Sciatic nerve (tissue), 2 donors: ENCODE measurements at regions not wholly inside any gene's neighbourhood (a gene's known extent, or its start where the extent isn't known, plus 50 kb on each side); places are given as distances from the start of the nearest gene placed in this dataset.

Experiments used
- ATAC-seq: fragments of 200-7000 bp; cut with Tn5 transposase; one replicate; pipeline ENCODE4 v1.9.1; 2020; ENCODE audit warnings: mild to moderate bottlenecking, moderate library complexity
- DNase-seq: peaks from one replicate; pipeline ENCODE4 v3.0.0-alpha.2; 2020; ENCODE audit warnings: low spot score
- intact Hi-C: fragments of 100-400 bp; cut with DNase I; formaldehyde crosslinking; loops from one replicate; pipeline ENCODE4 v1.14.2; 2022
- donor health status: DM: no; HTN: no; CAD: no.
- donor health status: DM: no; HTN: no; CAD: no.

DNA sequence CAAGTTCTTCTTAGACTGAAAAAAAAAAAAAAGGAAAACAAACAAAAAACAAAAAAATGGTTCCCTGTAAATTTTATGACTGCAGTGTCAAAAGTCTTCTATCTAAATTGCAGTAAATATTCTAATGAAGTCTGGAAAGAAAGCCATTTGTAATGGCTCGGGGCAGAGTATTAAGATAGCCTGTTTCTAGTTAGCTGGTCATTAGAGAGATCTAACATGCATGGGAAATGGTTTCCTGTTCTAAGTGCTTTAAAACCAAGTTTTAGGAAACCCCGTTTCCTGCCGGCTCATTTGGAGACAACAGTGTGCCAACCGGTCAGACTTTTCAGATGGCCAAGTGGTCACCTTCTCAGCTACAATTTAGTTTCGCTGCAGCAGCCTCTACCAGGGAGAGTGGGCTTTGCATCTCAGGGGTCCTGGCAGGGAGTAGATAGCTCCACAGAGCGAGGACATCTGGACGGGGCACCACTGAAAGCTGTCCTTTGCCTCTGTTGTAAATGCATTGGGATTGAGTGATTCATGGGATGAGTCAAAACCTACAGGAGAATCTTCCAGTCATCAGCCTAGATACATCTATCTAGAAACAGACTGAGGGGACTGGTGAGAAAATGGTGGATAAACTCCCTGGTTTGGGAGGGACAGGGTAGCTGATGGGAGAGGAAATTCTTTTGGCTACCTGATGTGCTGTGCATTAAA, 473.2 kb upstream of the SALL1 start:
- intact Hi-C loops = no loop called here
- ATAC-seq (no peak), DNase-seq (no peak)

DNA sequence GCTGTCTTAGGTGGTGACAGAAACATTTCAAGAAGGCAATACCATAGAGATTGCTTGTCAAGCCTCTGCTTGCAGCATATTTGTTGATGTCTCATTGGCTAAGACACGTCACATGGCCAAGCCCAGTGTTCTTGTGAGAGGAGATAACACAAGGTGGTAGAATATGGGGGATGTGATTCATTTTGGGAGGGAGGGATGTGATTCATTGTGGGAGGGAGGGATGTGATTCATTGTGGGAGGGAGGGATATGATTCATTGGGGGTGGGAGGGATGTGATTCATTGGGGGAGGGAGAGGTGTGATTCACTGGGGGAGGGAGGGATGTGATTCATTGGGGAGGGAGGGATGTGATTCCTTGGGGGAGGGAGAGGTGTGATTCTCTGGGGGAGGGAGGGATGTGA, 470.5 kb upstream of the SALL1 start:
- ATAC-seq (no peak), DNase-seq (no peak)
- intact Hi-C loops = no loop called here

DNA sequence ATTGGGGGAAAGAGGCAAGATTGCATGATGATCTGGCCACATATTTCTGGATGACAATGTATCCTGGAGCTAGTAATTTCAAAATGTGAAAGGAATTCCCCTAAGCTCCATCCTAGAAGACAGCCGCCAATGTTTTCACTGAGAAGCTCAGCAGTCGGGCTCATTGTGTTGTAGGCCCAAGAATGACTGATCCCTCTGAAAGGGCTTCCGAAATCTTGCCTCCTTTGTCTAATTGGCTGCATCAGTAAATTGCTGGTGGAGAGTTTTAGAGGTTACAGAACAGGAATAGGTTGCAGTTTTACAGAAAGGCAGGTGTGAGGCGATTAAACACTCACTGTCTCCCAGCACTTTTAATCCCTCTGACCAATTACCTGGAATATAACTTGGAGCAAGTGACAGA, 464.1 kb upstream of the SALL1 start:
- ATAC-seq (no peak), DNase-seq (no peak)
- intact Hi-C loops = no loop called here

- intact Hi-C loops = no loop called here
- DNase-seq (no peak), ATAC-seq (no peak)
These were observed 456.2 kb upstream of the SALL1 start for GRCh38 chr16:51607201-51607651.

DNA sequence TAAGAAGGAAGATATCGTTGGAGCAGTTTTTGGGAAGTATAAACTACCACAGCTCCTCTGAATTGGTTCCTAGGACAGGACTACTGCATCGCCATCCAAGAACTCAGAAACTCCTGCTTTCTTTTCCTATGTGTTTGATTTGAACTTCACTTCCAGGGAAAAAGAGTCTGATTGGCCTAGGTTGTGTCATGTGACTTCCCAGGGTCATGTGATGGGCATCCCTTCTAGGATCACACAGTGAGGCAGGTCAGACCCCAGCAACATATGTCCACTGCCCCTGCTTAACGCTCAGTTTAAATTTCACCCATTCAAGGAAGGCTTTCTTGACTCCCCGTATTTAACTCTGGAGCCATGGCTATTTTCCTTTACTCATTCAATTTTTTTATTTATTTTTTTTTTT, 445.2 kb upstream of the SALL1 start:
- ATAC-seq = no peak
- DNase-seq = no peak
- intact Hi-C loops = no loop called here

DNA sequence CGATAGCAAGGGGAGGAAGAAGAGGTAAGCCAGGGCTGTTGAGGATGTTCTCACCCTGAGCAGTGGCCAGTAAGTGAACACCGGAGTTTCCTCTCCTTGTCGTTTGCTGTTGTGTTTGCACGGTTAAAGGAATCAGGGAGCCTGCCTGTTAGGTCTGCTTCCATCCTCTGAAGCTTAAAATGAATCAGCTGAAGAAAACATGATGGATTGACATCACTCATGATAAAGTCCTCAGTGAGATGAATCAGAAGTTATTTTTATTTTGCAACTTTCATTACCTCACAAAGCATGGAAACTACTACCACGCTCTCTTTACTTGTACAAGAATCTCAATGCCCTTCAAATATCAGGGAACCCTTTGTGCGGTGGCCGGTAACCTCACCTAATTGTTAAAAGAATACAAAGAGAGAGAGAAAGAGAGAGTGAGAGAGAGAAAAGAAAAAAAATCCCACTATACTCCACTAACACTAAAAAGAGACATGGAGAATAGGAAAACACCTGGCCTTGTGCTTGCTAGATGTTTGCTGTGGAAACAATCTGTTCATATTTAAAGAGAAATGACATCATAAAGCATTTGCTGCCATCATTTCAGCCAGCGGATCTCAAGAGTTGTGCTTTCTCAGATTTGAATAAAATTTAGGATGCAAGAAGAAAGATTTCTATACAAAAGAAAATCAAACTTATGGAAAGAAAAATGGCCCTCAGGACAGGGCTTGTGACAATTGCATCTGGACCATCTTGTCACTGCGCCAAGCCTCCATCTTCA, 441.6 kb upstream of the SALL1 start:
- no peak for ATAC-seq
- intact Hi-C loops = no loop called here
- no peak for DNase-seq

DNA sequence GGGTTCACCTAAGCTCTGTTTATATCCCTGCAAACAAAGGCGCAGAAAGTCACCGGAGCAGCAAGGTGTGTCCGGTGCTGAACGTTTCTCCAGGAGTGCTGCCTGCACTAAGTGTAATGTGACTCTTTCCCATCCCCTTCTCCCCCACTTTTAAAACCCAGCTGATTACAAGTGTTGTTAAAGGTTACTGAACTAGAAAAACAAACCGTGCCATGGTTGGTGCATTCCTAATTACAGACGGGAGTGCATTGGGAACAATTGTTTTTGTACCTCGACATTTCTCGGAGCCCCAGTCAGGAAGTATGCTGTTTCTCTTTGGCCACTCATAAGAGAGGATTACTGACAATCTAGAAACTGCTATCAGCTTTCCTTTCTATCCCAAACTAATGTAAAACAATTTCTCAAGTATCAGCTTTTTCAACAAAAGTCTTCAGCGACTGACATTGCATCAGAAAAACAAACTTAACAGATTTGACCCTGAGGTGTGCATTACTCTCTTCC, 441.0 kb upstream of the SALL1 start:
- DNase-seq = no peak
- no peak for ATAC-seq
- intact Hi-C loops = no loop called here

DNA sequence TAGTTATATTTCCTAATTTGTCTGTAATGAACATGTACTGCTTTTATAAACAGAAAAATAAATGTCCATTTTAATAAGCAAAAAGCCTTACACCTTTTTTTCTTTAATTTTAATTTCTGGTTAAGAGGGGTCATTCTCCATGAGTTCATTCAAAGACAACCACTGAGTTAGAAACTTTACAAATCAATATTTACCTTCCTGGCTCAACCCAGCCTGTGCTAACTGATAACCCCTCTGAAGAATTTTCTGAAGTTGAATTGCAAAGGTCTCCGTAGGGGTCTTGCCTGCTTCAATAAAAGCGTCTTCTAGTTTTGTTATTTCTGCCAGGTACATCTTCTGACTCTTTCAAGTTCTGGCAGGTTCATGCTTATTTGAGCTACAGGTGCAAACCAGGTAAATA, 440.4 kb upstream of the SALL1 start:
- intact Hi-C loops = no loop called here
- DNase-seq (no peak), ATAC-seq (no peak)

- intact Hi-C loops = no loop called here
- DNase-seq = no peak
These were observed 428.7 kb upstream of the SALL1 start for GRCh38 chr16:51579652-51580360.

DNA sequence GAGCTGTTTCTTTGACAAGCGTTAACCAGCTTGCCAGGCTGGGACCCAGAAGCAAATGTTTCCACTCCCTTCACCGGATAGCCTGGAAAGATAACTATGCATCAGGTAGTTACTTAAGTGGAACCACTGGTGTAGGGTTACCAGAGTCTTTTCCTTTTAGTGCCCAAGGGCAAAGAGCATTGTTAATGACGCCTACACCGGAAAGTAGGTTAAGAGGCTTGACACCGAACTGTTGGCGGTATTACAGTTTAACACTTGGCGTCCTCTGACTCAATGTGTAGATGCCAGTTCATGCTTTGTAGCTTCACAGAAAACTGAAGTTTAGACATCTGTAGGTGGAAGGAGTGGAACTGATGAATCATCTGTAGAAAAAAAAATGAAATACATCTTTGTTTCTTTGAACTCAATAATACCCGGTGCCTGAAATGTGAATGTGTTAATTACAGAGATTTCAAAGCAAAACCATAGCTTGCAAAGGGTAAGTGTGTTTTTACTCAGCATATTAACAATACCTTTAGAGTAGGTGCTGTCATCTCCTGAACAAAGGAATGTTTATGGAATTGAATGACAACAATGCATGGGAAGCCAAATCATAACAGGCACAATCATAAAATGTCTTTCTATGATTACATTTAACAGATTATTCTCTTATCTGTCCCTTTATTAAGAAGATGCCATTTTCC, 426.7 kb upstream of the SALL1 start:
- DNase-seq = no peak
- ATAC-seq = no peak
- intact Hi-C loops = no loop called here

More at GRCh38 chr16:51579652-51580360, 428.7 kb upstream of the SALL1 start:
- ATAC-seq = no peak

GRCh38 chr16:51576498-51577195, 425.6 kb upstream of the SALL1 start:
- intact Hi-C loops = no loop called here
- ATAC-seq (no peak), DNase-seq (no peak)

DNA sequence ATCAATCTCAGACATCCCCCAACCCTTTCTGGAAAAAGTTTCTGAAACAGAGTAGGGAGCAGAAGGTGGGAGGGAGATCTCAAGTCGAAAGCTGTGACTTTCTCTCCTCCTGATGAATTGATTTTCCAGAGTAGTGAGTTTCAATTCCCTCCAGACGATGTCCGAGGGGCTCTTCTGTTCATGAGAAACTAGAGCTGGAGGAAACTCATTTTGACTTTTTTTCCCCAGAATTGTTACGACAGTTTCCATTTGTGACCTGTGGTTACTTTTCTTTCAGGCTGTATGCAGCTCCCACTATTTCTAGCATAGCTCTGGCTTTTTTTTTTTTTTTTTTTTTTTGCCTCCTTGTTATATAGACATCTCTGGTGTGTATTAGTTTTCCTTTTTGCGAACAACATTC, 422.1 kb upstream of the SALL1 start:
- intact Hi-C loops = no loop called here
- DNase-seq = no peak

GRCh38 chr16:51569203-51569931, 418.3 kb upstream of the SALL1 start:
- DNase-seq (no peak), ATAC-seq (peak; percentile 60)
- intact Hi-C loops = no loop called here

More for the DNA sequence above, 422.1 kb upstream of the SALL1 start:
- ATAC-seq = no peak

DNA sequence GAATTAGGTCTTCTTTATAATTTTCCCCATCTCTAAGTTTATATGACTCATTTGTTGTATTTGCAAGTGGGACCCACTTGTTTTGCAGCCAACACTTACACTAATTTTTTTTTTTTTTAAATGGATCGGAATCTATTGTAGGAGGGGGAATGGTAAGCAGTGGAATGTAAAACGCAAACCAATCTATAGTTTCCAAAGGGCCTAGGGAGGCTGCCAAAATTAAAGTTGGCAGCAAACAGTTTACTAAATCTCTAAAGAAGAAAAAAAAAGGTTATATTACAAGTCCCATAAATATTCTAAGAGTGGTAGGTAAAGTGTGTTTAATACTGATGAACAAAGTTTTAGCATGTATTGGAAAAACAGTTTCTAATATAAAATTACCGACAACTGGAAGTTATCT, 416.8 kb upstream of the SALL1 start:
- no peak for ATAC-seq
- intact Hi-C loops = no loop called here

DNA sequence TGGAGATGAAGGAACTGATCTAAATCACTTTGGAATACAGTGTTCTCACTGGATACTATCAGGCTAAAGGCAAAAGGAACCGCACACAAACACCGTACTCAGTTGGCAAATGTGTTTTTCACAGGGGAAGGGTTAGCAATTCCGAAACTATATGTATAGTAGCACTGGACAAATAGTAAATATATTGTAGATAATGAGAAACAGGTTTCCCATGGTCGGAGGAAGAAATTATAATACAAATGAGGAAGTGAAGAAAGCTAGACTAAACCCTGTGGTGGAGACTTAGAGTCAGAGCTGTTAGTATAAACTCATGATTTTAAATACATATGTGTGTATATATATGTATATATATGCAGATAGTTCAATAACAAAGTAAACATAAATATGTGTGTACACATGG, 414.1 kb upstream of the SALL1 start:
- ATAC-seq (no peak), DNase-seq (no peak)
- intact Hi-C loops = no loop called here

More for the DNA sequence above, 416.8 kb upstream of the SALL1 start:
- DNase-seq = no peak

DNA sequence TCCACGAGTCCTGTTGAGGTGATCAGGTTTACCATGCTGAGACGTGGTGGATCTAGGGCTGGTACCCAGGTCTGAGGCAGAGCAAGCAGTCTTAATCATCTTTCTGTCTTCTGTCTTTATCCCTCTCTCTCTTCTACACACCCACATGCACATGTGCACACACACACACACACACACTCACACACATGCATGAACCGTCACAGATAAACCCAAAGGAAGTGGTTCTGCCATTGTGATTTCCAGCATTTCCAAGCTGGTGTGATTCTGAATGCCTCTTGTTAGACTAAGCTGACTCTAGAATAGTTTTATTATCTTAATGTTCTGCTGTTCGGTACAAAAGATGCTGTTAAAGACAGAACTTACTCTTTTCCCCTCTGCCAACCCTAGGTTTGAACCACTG, 411.8 kb upstream of the SALL1 start:
- intact Hi-C loops = no loop called here
- DNase-seq (no peak), ATAC-seq (no peak)

GRCh38 chr16:51559901-51560300, 408.8 kb upstream of the SALL1 start:
- no peak for DNase-seq
- intact Hi-C loops = no loop called here

DNA sequence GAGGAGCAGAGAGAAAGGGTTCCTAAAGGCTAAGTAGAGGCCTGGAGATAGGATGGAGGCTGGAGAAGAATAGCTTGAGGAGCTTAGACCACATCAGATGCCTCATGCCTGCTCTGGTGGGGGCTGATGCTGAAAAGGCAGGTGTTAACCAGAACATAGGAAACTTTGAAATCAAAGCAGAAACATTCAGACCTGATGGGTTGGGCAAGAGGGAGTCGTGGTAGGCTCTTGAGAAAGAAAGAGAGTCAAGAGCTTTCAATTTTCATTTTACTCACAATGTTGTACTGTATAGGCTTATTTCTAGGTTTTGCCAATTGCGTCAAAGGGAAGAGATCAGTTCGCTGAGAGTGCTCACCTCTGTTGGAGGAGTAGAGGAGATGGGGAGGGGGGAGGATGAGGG, 406.6 kb upstream of the SALL1 start:
- intact Hi-C loops = no loop called here
- DNase-seq = no peak
- no peak for ATAC-seq

More at GRCh38 chr16:51559901-51560300, 408.8 kb upstream of the SALL1 start:
- no peak for ATAC-seq
